GM20000 (cell line): ENCODE measurements at regions not wholly inside any gene's neighbourhood (a gene's known extent, or its start where the extent isn't known, plus 50 kb on each side); places are given as distances from the start of the nearest gene placed in this dataset.
"Not testable (repeated sequence)": the region's sequence is repeated elsewhere in the genome, so short reads cannot be mapped to it uniquely, and the experiment has no call there.

Experiments used
- DNase-seq: peaks from one replicate; pipeline ENCODE4 v3.0.0; 2012; ENCODE audit warnings: low spot score
- CTCF ChIP-seq: IDR thresholded peaks from 2 replicates; pipeline ENCODE4 v1.5.1; 2012; ENCODE audit warnings: mild to moderate bottlenecking, control low read depth; ENCODE audit errors: extremely low read depth, missing control alignments

DNA sequence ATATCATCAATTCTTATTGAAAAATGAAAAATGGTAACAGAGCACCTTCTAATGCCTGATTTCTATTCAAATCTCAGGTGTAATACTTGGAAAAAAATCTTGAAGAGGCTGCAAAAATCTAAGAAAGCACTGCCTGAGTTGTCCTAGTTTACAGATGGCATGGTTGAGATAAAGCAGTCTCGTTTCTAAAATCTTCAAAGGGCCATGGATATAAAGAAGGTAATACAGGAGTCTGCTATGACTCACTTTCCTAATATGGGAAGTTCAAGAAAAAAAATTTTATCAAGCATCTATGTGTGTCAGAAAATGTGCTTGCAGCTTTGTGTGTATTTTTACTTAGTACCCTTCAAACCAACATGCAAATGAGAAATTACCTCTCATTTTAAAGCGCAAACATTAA lies 163.3 kb downstream of the DMAC1 start:
- no peak for DNase-seq
- TF ChIP-seq CTCF = no peak

DNA sequence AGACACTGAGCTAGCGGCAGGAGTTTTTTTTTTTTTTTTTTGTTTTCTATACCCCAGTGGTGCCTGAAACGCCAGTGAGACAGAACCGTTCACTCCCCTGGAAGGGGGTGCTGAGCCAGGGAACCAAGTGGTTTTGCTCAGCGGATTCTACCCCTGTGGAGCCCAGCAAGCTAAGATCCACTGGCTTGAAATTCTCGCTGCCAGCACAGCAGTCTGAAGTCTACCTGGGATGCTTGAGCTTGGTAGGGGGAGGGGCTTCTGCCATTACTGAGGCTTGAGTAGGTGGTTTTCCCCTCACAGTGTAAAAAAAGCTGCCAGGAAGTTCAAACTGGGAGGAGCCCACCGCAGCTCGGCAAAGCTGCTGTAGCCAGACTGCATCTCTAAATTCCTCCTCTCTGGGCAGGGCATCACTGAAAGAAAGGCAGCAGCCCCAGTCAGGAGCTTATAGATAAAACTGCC lies 173.0 kb downstream of the DMAC1 start:
- DNase-seq = not testable (repeated sequence)

- TF ChIP-seq CTCF = no peak
- DNase-seq = no peak
Observed at GRCh38 chr9:7622481-7622880, 177.1 kb downstream of the DMAC1 start.

GRCh38 chr9:7615344-7615743 lies 184.2 kb downstream of the DMAC1 start:
- TF ChIP-seq CTCF = no peak
- DNase-seq = no peak

DNA sequence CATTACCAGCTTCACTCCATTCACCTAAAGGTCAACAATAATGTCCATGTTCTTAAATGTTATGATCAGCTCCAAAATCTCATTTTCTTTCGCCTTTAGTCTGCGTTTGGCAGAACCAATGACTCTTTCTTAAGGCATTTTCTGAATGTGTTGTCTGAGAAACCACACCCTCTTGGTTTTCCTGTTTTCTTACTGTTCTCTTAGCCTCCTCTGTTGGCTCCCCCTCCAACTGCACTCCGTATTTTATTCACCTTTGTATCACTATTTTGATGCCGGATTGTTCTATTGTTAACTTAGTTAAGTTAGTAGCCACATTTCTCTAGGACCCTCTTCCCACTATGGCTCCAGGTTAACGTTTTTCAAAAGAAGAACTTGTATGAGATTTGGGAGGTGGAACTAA lies 185.6 kb downstream of the DMAC1 start:
- no peak for TF ChIP-seq CTCF
- no peak for DNase-seq

GRCh38 chr9:7608261-7608660 lies 191.3 kb downstream of the DMAC1 start:
- no peak for TF ChIP-seq CTCF
- no peak for DNase-seq

GRCh38 chr9:7607421-7607820 lies 192.2 kb downstream of the DMAC1 start:
- no peak for TF ChIP-seq CTCF
- no peak for DNase-seq

GRCh38 chr9:7606591-7606990 lies 193.0 kb downstream of the DMAC1 start:
- no peak for TF ChIP-seq CTCF
- no peak for DNase-seq
